Transverse colon (tissue), 3 donors: ENCODE measurements at regions not wholly inside any gene's neighbourhood (a gene's known extent, or its start where the extent isn't known, plus 50 kb on each side); places are given as distances from the start of the nearest gene placed in this dataset.

Experiments used
- EP300 ChIP-seq: sonication (generic); formaldehyde crosslinking; IDR thresholded peaks from one replicate; pipeline ENCODE4 v1.6.1; 2017; ENCODE audit warnings: antibody characterized with exemption, low read depth
- POLR2A ChIP-seq: fragments of 450-650 bp; IDR thresholded peaks from one replicate; pipeline ENCODE4 v1.6.1; 2016; ENCODE audit warnings: antibody characterized with exemption, mild to moderate bottlenecking, moderate library complexity
- TF ChIP-seq, protein P1 (sequence below), 5 experiments: fragments of 200-600 bp in 3 of 5; fragments of 450-650 bp in 2 of 5; sonication (generic) in 3 of 5; IDR thresholded peaks; 1 replicate in 2 of 5; 2 replicates in 3 of 5; pipeline ENCODE4 v1.5.1; 2016 to 2017; ENCODE audit warnings: antibody characterized with exemption in 5 of 5, inconsistent platforms in 3 of 5, mild to moderate bottlenecking in 2 of 5, moderate library complexity in 1 of 5

DNA sequence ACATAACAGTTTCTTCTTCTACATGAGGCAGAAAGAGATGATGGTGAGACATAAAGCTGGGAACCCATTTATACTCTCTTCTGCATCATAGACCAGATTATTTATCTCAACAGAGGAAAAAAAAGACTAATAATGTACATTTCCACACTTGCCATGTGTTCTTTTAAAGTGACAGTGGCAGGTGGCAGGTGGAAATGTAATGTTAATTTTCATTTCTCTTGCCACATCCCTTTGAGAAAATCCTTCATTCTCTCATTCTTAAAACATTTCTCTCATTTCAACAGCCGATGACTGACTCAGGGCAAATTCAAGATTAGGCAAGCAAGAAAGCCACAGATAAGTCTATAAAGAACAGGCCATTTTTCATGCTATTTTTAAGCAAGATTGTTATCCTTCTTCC lies 635.6 kb upstream of the SORCS1 start:
- no peak for TF ChIP-seq POLR2A
- TF ChIP-seq, protein P1, sequence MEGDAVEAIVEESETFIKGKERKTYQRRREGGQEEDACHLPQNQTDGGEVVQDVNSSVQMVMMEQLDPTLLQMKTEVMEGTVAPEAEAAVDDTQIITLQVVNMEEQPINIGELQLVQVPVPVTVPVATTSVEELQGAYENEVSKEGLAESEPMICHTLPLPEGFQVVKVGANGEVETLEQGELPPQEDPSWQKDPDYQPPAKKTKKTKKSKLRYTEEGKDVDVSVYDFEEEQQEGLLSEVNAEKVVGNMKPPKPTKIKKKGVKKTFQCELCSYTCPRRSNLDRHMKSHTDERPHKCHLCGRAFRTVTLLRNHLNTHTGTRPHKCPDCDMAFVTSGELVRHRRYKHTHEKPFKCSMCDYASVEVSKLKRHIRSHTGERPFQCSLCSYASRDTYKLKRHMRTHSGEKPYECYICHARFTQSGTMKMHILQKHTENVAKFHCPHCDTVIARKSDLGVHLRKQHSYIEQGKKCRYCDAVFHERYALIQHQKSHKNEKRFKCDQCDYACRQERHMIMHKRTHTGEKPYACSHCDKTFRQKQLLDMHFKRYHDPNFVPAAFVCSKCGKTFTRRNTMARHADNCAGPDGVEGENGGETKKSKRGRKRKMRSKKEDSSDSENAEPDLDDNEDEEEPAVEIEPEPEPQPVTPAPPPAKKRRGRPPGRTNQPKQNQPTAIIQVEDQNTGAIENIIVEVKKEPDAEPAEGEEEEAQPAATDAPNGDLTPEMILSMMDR (IDR thresholded peaks at IDR 0.05), result no peak
- no peak for TF ChIP-seq EP300
